GM21528 (cell line): ENCODE measurements at regions not wholly inside any gene's neighbourhood (a gene's known extent, or its start where the extent isn't known, plus 50 kb on each side); places are given as distances from the start of the nearest gene placed in this dataset.

Experiments
- ATAC-seq: cut with Tn5 transposase; IDR thresholded peaks from one replicate; pipeline ENCODE4 v1.9.1; 2021; ENCODE audit warnings: mild to moderate bottlenecking, moderate library complexity; ENCODE audit not compliant: unreplicated experiment, low FRiP score

DNA sequence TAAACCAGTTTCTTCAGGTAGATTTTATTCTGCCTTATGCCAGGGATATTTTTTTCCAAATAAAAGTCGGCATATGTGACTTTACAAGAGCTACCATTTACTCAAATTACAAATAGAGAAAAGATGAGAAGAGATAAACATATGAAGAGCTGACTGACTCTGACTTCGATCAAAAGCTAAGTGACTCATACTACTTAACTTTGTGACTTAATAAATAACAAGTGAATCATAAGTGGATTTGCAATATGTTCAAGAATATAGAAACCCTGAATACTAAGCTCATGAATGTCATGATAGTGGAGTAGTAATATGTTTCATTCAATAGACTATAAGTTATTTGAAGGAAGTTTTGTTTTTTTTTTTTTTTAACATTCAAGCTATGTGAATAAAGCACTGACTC is 130.5 kb upstream of the ANO3 start:
- ATAC-seq, result no peak

GRCh38 chr11:26202754-26203153 is 129.2 kb upstream of the ANO3 start:
- ATAC-seq, result no peak

GRCh38 chr11:26204101-26204500 is 127.8 kb upstream of the ANO3 start:
- no peak for ATAC-seq

DNA sequence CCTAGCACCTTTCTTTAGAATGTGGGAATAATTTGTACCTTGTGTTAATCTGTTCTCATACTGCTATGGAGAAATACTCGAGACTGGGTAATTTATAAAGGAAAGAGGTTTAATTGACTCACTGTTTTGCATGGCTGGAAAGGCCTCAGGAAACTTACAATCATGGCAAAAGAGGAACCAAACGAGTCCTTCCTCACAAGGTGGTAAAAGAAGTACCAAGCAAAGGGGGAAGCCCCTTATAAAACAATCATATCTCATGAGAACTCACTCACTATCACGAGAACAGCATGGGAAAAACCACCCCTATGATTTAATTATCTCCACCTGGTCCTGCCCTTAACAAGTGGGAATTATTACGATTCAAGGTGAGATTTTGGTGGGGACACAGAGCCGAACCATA is 127.1 kb upstream of the ANO3 start:
- no peak for ATAC-seq

GRCh38 chr11:26219183-26220117 is 112.5 kb upstream of the ANO3 start:
- ATAC-seq, result no peak

DNA sequence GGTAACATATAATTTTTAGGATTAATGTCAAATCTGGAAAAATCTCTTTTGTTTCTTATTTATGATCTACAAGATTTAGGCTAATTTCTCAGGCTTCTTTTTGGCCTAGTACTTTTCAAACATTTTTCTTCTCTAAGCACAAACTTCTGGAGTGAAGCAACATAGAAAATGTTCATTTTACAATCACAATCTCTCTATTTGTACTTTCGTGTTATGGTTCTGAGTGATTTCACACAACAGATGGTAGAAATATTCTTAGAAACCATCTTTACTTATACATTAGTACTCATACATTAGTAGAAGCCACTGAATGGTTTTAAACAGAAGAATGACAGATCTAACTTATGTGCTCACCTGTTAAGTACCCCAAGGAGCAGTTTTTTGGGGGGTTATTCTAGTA is 106.3 kb upstream of the ANO3 start:
- ATAC-seq, result no peak

GRCh38 chr11:26227301-26227746 is 104.6 kb upstream of the ANO3 start:
- ATAC-seq, result peak; percentile 89

- ATAC-seq, result no peak
Observed at GRCh38 chr11:26227883-26228502, 103.9 kb upstream of the ANO3 start.

DNA sequence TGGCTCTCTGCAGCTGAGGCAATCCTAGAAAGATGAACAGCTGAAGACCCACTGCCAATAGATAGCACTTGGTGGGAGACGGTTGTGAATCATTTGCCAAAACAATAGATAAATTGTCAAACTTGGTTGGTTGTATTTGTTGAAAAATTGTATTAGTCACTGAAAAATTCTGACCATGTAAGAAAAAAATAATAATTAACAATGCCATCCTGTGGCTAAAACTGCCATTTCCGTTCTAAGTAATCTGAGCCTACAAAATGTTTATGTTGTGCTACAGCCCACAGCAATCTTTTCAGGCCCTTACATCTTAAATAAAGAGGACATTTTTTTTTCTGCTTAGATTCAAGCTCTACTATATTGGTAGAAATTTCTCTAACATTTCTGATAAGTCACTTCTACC is 103.2 kb upstream of the ANO3 start:
- ATAC-seq, result no peak

DNA sequence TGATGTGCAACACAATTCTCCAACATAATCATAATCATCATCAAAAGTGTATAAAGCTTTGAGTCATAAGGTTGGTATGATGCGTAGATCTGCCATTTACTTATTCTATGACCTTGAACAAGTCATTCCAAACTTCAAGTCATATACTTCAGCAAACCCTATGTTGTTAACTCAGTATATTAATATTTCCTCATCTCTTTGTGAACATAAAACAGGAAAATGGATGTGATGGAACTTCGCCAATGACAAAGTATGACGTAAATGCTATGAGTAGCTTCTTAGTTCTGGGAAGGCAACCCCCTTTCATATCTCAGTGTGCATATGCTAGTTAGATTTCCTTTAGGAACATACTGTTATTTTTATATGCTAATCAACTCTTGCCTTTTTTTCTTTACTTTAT is 102.7 kb upstream of the ANO3 start:
- no peak for ATAC-seq

DNA sequence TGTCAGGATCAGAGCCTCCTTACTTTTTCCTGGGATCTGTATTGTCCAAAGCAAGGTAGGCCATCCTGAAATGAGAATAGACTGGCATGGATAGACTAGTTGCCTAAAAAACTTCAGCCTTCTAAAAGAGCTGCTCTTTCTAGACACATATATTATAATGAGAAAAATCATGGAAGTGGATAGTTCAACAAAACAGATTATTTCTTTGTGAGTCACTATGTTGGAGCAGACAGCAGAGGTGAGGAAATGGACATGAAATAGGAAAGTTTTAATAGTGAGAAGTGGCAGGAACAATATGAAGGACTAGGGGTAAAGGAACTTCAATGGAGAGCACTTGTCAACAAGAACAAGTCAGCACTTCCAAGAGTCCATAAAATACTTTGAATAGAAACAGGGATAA is 101.9 kb upstream of the ANO3 start:
- ATAC-seq, result no peak

DNA sequence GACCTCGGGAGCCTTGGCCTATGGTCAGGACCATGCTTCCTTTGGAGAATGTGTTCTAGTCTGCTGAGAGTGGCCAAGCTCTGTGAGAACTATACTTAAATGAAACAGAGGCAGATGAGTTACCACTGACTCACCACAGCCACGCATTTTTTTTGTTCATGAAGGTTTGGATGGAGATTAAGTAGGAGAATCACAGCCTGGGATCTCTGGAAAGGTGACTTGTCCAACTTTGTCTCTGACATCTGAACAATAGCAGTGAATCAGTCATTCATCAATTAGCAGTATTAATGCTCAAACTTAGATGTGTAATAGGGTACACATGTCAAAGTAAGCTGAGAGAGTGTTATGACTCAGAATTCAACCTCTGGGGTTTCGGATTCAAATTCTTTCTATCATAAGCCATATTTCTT is 100.7 kb upstream of the ANO3 start:
- no peak for ATAC-seq

GRCh38 chr11:26234451-26234850 is 97.5 kb upstream of the ANO3 start:
- no peak for ATAC-seq

DNA sequence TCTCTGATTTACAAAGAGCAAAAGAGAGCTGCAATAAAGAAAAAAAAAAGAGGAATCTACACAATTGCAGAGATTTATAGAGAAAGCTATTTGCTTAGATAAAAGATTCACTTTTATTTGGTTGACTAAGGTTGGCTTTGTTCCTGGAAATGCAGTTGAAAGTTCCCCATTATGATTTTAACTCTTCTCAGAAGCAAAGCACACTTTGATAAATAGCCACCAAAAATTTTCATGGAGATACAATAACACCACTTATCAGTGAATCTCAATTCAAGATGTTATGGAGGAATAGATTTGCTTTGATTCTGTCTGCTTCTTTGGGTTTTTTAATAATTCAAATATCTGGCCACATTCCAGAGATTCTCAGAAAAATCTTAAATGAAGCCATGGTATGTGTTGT is 88.5 kb upstream of the ANO3 start:
- no peak for ATAC-seq

- ATAC-seq, result no peak
Observed at GRCh38 chr11:26244207-26244606, 87.7 kb upstream of the ANO3 start.

DNA sequence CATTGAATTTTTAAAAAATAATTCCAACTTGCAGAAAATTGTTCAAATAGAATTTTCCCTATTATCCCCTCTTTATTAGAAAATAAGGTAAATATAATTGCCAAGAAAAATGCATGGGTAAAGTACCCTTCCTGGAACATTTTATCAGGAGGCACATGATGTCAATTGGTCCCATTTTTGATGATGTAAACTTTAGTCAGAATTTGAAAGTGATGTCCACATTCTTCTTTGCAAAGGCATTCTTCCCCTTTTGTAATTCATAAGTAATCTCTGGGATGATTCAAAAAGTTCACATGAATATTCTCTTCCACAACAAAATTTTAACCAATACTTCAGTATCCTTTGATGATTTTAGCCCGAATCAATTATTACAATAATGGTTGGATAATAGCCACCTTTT is 86.9 kb upstream of the ANO3 start:
- ATAC-seq, result no peak

DNA sequence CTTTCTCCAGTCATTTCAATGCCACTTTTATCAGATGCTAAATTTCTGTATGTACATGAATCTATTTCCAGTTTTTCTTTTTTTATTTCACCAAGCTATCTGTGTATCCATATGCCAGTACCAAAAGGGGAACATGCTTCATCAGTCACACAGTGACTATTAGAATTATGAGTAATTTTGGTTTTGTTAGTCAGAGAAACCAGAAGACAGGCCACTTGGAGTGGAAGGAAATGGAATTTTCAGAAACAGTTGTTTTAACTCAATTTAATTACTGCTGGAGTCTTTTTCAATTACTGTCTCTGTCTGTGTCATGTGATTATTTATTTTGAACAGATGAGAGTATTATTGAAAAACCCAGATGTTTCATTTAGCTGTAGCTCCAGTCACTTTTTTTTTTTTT is 84.6 kb upstream of the ANO3 start:
- no peak for ATAC-seq

- ATAC-seq, result no peak
Observed at GRCh38 chr11:26248661-26249060, 83.3 kb upstream of the ANO3 start.

- no peak for ATAC-seq
Observed at GRCh38 chr11:26254378-26254777, 77.6 kb upstream of the ANO3 start.

GRCh38 chr11:26263769-26264168 is 68.2 kb upstream of the ANO3 start:
- ATAC-seq, result no peak

DNA sequence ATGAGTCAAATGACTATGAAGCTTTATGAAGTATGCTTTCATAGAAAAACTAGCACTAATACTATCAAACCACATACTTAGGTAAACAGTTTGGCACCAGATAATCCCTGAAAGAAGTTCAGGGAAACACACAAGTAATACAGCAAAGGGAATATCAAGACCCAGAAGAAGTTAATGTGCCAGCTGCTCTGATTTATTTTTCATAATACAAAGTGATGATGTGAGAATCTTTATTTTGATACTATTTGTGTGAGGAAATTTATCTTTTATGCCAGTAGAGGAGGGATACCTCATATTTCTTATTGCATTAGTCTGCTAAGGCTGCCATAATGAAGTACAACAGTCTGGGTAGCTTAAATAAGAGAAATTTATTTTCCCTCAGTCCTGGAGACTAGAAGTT is 67.7 kb upstream of the ANO3 start:
- ATAC-seq, result no peak
